ENCODE measurements at regions not wholly inside any gene's neighbourhood (a gene's known extent, or its start where the extent isn't known, plus 50 kb on each side); places are given as distances from the start of the nearest gene placed in this dataset.
"Not testable (repeated sequence)": the region's sequence is repeated elsewhere in the genome, so short reads cannot be mapped to it uniquely, and the experiment has no call there.

DNA sequence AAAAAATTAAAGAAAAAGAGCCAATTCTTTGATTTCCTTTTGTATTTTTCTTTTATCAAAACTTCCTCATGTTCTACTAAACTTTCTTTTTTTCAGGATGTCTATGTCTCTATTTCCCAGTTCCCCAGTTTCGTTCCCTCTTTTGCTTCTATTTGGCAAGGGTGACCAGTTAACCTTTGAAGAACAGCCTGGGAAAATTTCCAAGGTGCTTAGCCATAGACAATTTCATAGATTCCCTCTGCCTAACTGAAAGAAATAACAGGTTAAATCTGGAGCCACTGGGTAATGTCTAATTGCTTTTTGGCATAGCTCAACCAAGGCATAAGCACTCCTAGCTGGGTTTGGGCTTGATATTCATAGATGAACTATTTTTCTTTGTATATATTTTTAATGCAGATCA is 272.3 kb downstream of the ADGRL2 start:
- DNase-seq (ENCODE audit: low read depth), result no peak

DNA sequence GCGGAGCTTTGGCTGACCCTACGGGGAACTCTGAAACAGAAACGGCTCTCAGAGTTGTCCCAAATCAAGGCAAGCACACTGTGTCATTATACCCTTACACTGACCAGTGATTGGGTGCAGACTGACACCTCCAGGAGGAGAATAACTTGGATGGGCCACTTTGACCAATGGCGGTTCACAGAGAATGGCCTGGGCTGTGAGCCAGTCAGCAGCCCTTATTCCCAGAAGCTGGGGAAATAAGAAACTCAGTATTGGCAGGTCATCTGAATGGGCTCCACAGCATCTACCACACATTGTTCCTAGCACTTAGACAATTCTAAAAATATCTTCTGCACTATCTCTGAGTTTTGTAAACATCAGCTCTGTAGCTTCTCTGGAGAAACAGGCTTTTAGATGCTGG is 265.2 kb downstream of the ADGRL2 start:
- no peak for DNase-seq (ENCODE audit: low read depth)

DNA sequence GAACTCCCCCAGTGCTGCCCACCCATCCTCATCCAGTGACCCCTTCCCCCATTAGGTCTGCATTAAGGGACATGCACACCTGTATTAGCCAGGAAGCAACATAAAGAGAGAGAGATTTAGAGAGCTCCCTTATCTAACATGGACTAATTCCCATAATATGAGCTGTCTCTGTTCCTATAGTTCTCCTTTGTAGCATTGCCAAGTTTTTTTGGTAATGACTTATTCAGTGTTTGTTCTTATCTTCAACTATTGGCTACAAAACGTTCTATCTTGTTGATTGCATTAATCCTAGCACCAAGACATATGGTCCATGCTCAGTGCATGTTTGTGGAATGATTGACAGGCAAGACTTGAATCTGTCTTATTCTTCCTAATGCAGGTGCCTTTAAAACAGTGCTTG is 264.0 kb downstream of the ADGRL2 start:
- DNase-seq (ENCODE audit: low read depth), result no peak

DNA sequence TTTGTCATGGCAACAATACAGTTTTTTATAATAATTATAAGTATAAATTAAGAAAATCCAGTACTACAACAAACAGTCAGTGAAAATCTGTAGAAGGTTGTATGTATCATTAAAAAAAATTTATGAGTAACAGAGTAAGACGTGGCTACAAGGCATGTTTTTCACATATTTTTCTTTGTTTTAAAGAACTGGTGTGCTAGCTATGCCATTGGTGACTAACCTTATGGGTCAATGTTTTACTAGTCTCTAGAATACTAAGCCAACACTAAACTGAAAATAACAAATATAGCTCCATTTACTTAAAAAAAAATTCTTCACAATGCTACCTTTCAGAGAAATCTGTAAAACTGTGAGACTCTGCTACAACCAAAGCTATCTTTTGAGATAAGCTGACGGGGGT is 261.5 kb downstream of the ADGRL2 start:
- DNase-seq (ENCODE audit: low read depth), result no peak

DNA sequence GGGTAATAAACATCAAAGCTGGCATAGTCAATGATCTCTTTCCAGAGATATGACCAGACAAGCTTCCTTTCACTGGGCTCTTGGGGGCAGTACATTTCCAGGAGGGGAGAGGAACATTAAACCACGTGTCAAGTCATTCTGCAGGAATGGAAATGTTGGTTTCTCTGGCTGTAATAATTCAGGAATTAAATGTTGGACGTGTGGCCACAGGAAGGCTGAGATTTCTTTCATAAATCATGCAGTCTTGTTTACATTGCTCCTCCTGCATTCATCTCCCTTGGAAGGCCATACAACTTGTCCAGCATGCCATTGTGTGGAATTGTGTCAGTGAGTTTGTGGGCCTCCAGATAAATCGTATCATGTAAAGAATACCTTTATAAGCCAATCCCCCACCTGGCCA is 259.2 kb downstream of the ADGRL2 start:
- DNase-seq (ENCODE audit: low read depth), result no peak

DNA sequence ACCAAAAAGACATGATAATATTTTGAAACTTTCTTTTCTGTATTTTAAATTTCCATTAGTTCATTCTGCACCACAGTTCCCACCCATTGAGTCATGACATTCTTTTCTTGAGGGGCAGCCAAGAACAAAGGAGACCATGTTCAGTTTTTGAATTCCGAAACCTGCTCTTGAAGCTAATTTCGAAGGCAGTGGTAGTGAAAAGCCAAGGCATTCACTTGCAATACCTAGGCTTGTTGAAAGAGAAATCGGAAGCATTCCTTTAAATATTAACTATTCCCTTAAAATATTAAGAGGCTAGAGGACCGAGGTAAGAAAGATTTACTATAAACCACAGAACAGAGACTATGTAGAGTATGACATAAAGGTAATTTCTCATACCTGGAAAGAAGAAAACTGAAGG is 256.3 kb downstream of the ADGRL2 start:
- DNase-seq (ENCODE audit: low read depth), result no peak

DNA sequence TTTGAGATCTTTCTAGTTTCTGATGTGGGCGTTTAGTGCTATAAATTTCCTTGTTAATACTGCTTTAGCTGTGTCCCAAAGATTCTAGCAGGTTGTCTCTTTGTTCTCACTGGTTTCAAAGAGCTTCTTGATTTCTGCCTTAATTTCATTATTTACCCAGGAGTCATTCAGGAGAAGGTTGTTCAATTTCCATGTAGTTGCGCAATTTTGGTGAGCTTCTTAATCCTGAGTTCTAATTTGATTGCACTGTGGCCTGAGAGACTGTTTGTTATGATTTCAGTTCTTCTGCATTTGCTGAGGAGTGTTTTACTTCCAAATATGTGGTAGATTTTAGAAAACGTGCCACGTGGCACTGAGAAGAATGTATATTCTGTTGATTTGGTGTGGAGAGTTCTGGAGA is 254.6 kb downstream of the ADGRL2 start:
- DNase-seq (ENCODE audit: low read depth), result not testable (repeated sequence)

DNA sequence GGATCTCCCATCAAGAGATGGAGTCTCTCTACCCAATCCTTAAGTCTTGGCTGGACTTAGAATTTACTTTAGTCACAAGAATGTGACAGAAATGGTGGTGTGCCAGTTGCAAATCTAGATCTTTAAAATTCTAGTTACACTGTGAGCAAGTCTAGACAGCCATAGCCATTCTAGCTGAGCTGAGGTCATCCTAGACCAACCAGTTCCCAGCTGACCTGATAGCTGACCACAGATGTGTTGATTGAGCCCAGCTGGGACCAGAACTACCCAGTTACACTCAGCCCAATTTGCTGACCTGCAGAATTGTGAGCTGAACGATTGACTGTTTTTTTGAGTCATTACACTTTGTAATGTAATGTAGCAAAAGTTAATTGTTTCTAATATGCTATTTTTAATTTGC is 251.8 kb downstream of the ADGRL2 start:
- DNase-seq (ENCODE audit: low read depth), result no peak

DNA sequence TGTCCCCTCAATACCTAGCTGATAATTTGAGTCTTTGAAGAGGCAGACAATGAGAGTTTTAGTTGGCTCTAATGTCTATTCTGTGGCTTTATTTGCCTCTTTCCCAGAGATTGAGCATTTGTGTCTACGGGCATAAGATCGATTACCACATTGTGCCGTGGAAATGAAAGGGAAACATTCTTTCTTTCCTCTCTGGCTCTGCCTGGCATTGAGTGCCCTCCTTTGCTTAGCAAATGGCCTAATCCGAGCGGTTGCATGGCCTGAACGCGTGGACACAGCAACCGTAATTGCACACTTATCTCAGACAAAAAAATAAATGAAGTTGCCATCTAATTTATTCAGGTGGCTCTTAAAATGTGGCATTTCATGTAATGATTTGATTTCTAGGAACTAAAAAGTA is 247.9 kb downstream of the ADGRL2 start:
- no peak for DNase-seq (ENCODE audit: low read depth)

DNA sequence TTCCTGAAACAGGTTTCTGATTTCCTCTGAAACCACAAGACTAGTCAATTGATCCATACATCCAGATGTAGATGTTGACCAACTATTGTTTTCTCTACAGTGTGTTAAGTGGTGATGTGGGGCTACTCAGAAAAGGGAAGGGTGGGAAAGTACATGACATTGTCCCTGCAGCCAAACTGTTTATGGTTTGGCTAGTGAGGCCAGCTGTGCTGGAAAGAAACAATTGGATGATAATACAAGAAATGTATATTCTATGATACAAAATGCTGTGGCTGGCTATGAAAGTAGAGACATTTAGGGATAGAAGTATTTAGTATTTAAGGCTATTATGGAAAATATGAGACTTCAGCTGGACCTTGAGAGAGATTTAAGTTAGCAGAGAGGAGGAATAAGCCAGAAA is 244.5 kb downstream of the ADGRL2 start:
- DNase-seq (ENCODE audit: low read depth), result no peak

DNA sequence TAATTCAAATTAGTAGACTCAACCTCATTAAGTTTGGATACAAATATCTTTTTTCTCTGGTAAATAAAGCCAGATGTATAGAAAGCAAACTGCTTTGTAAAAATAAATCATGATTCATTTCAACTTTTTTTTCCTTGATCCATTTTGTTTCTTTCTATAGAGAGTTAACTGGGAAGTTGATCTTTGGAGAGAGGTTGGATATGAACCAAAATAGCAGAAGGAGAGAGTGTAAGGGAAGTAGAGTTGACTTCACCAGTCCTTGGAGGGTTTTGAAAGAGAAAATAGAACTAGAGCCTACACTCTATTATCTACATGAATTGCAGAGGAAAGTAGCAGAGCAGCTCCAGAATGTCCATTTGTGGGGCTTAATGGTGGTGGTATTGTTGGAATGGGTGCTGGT is 243.8 kb downstream of the ADGRL2 start:
- no peak for DNase-seq (ENCODE audit: low read depth)

DNA sequence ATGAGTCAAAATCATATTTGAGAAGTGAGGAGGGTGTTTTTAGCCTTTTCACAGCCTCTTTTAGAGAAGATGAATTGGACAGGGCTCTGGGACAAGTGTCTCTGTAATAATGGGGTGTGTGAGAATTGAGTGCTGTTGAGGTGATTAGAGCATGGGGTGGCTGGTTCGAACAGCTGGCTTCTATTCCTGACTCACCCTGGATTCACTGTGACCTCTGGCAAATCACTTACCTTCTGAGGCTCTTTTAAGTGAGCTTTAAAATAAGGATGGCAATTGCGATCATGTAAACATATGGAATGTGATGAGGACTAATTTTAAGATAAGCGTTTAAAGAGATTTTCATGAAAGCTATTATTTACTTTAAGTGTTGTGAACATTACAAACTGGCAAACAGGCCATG is 243.4 kb downstream of the ADGRL2 start:
- DNase-seq (ENCODE audit: low read depth), result no peak

DNA sequence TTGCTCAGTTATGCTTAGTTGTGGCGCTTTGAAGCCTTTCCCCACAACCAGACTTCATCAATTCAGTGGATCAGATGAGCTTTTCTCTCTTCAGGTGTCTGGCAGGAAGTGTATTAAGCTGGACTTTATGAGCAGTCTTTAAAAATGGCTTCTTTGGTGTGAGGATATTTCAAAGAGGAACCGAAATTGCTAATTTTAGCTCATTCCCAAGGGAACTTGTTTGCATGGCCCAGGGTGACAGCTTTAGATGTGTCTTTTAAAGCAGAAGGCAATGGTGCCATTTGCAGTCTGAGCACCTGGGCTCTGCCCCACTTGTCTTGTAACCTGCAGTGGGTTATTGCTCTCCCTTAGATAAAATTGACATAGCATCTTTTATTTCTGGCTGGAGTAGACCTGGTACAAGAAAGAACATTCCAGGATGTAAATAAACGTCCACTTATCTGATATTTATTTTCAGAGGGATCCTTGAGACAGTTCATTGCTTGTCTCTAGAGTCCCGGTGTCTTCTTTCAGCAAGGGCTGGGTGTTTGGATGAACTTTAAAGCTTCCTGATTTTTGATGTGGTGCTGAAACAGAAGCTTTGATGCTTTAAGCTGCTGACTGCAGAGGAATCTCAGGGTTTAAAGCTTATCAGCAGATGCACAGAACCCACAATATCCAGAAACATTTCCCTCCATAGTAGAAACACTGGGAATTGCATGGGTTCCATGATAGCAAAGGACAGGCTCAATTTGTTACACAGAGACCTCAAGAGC is 241.7 kb downstream of the ADGRL2 start:
- DNase-seq (ENCODE audit: low read depth), result no peak

Measured in RPMI7951 (cell line).